ENCODE measurements at regions not wholly inside any gene's neighbourhood (a gene's known extent, or its start where the extent isn't known, plus 50 kb on each side); places are given as distances from the start of the nearest gene placed in this dataset.

DNA sequence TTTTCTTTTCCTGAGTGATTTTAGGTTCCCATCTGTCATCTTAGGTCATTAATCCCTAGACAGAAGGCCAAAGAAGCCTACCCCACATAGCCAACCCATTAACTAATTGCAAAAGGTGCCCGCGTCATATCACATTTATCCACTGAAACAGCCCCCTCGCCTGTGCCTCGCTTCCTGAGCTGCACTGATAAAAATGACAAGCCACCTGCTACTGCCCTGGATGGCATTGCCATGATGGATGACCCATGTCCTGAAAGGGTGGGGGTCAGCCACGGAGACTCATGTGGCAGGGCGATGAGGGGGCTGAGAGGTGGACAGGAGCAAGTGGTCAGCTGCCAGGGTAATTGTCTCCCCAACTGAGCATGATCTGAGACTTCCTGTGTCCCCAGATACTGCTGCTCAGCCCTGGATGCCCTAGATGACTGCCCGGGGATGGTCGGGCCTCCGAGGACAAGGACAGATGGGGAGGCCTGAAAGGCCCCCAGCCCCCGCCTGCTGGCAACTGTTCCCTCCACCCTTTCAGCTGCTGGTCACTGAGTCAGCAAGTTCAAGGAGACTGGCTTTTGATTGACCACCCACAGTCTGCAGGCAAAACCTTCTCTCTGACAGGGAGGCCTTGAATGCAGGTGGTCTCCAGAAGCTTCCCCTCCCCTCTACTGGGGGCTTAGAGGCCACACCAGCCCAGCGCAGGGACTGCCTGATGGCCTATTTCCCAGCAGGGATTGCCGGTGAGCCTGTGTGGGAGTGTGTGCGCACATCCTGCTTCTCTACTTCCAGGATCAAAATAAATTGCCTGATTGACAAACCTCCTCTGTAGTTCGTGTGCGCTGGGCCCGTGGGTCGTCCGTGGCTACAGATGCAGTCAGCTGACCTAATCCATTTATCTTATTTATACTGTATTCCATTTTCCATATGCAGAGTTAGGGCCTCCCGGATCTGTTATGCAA lies 496.3 kb downstream of the BCOR start:
- DNase-seq (ENCODE audit: low spot score) = no peak

DNA sequence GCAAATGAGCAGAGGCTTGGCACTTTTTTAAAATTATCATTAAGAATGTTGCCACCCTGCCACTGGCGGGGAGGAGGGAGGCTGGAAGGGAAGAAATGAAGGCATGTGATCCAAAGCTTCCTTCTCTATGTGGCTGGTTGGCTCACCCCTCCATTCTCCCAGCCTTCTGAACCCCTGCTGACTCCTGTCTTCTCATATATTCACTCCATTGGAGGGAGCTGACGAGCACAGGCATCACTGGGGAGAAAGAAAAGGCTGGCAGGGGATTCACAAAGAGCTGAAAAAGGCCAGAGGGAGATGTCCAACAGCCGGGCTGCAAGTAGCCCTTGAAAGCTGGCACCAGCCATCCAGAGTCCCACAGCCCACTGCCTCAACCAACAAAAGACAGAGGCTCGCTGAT lies 495.6 kb downstream of the BCOR start:
- DNase-seq (ENCODE audit: low spot score) = no peak

DNA sequence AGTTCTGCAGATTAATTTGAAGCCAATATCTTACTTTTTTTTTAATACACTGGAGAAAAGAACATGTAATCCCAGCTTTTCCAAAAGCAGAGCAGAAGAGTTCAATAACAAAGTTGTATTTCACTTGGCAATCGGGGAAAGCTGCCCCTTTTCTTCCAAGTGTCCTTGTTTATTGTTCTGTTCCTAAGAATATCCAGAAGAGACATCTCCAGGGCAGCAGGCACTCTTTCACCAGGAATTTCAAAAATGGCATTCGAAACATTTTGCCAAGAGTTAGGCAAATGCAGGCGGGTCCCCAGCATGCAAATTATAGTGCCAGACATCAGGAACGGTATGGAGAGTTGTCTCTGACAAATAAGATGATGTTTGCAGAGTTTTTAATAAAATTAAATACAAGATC lies 494.5 kb downstream of the BCOR start:
- DNase-seq (ENCODE audit: low spot score) = no peak

DNA sequence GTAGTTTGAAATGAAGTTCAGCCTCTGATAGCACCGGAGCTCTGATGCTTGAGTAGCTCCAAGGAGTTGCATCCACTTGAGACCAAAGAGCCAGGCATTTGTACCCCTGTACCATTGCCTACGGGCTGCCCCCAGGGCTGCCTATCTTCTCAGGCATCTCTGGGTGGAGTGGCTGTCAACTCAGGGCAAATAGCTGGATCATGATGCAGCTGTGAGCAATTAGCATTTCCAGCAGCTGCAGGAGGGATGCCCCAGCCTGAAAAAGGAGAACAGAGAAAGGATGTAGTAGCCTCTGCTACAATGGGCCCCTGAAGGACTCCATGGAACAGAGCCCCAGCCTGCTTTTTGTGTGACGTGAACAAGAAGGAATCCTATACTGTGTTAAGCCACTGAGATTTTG lies 492.6 kb downstream of the BCOR start:
- DNase-seq (ENCODE audit: low spot score) = no peak

DNA sequence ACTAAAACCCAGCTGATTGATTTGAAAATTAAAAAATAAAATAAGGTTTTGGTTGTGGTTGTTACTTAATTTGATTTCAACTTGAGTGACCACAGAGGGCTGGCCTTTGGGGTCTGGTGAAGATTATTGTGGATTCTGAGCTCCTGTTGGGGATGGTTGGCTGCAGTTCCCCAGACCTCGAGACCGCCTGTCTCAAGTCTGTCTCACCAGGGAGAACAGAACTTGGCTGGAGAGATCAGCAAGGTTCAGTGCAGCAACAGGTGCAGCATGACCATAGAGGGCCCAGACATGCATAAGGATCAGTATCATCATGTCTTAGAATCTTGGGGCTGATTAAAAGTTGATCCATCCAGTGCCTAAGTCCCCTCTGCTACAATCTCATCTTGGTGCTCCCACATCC lies 491.9 kb downstream of the BCOR start:
- no peak for DNase-seq (ENCODE audit: low spot score)

DNA sequence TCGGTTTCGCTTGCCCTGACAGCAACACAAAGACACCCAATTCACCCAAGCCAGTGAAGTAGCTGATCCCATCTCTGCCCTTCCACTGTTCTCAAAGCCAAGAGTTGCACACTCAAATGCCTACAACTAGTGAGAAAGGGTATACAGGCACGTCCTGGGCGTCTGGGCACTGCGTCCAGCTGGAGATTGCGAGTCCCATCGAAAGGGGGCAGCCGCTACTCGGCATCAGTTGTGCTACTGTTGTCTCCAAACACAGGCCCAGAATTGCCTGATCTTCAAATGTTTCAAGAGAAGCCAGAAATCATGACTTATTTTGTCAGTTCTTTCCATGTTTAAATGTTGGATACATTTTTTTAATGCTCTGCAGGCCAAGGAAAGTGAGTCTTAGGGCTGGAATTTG lies 487.8 kb downstream of the BCOR start:
- no peak for DNase-seq (ENCODE audit: low spot score)

DNA sequence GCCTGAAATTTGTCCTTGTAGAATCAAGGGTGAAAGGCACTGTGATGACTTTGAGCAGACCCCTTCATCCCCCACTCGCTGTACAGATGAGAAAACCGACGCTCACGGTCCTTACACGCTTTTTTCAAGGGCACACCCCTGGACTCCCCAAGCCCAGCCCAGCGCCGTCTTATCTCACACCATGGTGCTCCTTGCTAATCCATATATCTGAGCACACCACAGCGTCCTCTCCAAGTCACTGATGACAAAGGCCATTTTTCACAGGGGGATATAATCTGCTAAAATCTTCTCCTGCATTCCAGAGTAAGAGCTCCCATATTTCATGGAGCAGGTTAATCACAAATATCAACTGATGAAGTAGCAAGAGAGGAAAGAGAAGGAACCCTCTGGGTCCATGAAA lies 486.3 kb downstream of the BCOR start:
- no peak for DNase-seq (ENCODE audit: low spot score)

DNA sequence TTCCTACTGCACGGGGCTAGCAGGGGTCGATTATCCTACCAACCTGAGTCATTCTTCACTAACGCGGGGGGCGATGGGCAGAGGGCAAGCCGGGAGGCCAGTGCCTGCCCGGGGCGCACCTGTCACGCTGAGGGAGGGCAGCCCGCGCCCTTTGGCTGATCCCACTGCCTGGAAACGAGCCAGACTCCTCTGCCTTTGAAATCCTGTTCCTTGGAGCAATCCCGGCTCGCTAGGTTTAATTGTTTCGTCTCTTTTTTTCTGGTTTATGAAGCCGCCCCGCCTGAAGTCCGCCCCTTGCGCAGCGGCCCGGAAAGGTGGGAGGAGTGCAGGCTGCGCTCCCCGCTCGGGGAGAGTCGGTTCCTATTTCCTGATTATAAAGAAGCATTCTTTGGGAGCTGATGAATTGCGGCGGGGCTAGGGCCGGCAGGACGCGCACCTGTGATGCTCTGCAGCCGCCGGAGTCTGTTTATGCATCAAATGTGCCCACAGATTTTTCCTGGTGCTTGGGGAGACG lies 484.2 kb downstream of the BCOR start:
- no peak for DNase-seq (ENCODE audit: low spot score)

DNA sequence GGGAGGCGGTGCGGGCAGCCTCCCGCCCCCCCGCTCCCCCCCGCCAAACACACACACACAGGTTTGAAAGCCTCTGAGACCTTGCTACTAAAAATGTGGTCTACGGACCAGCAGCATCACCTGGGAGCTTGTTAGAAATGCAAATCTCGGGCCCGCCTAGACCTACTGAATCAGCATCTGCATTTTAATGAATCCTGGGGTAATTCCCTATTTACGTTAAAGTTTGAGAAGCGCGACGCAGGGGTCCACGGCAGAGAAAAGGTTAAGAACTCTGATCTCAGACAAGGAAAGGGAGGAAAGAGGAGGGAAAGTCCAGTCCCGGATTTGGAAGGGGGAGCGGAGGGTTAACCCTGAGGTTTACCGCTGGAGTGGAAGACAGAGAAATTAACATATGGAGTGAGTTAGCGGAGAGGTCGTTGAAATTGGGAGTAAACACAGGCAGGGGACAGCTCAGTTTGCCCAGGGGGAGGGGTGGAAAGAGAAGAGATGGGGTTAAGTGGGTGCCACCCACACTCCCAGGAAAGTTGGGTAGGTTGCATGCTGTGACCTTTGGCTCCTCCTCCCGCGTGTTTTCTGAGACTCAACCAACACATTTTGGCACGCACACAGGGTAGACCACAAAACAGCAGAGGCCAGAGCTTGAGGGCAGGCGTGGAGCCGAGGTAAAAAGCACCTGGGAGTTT lies 483.6 kb downstream of the BCOR start:
- no peak for DNase-seq (ENCODE audit: low spot score)

DNA sequence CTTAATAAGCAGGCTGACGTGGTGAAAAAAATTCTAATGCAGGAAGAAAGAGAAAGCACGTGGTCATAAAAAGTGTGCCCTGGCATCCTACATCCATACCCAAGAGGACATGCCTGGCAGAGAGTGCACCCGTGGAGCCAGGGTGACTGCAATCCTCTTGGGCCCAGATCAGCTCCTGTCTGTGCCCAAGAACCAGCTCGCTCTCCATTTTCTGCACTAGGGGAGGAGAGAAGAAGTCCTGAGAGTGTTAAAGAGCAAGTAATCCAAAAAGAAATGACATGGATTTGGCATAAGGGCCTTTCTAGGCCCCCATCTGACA lies 483.1 kb downstream of the BCOR start:
- DNase-seq (ENCODE audit: low spot score) = no peak

DNA sequence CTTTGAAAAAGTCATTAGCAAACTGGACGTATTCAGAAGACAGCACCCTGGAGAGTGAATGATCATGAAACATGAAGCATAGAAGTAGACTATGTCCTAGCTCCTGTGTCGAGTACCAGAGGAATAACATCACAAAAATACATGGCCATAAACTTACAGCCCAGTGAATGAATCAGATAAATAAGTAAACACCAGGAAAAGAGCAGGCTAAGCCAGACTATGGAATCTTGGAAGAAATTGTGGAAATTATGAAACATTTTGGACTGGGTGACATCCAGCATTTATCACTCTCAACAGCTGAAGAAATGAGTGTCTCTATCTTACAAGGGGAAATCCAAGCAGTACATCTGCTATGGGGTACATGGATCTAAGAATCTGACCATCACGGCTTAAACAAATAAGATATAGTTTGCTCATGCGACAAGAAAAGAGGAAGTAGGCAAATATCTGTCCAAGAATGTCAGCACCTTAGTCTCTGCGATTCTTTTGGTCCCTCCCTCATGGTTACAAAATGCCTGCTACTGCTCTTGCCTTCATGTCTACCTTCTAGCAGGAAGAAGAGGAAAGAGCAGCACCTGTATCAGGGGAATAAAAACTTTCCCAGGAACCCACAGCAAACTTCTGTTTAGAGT lies 481.5 kb downstream of the BCOR start:
- no peak for DNase-seq (ENCODE audit: low spot score)

DNA sequence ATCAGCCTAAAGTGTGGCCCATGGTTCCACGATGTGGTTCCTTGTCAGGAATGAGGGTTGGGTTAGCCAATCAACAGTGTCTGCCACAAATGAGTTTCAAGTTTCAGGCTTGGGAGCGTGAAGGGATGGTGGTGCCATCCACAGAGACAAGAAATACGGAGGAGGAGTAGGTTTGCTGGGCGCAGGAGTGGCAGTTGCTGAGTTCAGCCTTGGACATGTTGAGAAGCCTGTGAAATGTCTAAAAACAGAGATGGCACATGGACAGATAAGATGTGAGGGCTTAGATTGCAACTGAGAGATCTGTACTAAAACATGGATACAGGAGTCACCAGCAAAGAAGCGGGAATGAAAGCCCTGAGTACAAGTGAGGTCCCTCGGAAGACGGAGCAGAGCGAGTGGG lies 481.0 kb downstream of the BCOR start:
- DNase-seq (ENCODE audit: low spot score) = no peak

DNA sequence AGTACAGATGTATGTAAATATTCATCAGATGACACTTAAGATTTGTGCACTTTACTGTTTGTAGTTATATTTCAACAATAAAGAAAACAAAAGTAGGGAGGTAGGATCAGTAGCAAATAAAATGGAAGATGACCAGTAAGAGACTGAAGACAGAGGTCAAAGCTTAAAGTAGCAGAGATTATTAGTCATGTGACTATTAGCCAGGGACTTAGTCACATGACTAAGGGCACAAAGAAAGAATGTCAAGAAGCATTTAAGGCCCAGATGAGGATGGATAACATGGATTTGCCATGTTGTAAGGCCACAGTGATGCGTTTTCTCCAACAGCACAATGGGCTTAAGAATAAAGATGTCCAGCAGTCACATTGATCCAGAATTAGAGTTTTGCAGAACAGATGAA lies 479.6 kb downstream of the BCOR start:
- no peak for DNase-seq (ENCODE audit: low spot score)

DNA sequence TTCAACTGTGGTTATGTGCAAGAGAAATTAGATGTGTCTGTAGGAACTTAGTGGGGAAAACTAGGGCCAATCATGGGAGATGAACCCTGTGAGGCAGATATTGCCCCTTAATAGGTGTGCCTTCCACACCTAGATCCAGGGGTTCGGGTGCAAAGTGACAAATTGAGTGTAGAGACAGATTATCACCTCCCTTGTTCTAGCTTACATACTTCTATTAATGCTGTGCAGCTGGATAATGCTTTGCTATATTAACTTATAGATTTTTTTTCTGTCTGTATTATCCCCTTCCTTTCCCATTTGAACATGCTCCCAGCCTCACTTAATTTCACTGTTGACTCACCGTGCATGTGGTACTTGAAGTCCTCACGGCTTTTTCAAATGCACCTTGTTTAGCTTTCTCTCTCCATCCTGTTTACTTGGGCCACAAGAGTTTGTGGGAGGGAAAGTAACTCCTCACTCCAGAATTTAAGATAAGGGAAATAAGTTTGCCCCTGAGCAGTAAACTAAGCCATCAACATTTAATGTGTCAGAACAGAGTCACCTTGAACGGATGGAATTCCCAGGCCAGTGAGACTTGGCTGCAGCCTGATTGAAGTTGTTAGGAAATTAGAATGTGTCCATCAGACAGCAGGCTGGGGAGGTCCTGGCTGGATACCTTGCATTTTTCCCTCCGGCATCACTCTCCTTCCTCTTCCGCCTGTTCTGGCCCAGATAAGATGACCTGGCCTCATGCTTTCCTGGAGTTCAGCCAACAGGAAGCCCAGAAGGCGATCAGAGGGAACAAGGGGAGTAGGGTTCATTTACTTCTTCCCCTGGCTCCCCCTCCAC lies 478.4 kb downstream of the BCOR start:
- no peak for DNase-seq (ENCODE audit: low spot score)

DNA sequence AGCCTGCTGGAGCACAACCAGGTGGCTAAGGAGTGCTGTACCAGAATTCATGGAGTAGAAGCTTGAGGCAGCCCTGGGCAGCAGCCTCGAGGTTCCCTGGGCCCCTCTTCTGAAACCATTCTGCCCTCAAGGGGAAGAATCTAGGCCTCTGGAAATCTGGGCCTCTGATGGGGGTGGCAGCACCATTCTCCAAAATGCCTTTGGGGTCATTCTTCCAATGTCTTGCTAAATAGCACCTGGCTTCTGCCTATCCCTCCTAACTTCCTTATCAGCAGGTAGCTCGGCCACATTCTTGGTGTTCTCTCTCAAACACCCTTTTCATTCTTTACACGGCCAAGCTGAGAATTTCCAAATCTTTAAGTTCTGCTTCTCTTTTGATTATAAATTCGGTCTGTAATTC lies 473.6 kb downstream of the BCOR start:
- DNase-seq (ENCODE audit: low spot score) = no peak

DNA sequence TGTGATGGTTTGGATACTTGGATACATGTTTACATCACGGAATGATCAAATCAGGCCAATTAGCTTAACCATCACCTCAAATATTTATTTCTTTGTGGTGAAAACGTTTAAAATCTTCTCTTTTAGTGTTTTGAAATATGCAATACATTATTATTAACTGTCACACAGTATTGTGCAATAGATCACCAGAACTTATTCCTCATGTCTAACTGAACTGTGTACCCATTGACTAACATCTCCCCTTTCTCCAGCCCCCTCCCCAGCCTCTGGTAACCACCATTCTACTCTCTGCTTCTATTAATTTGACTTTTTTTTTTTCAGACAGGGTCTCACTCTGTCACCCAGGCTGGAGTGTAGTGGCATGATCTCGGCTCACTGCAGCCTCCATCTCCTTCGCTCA lies 471.9 kb downstream of the BCOR start:
- no peak for DNase-seq (ENCODE audit: low spot score)

DNA sequence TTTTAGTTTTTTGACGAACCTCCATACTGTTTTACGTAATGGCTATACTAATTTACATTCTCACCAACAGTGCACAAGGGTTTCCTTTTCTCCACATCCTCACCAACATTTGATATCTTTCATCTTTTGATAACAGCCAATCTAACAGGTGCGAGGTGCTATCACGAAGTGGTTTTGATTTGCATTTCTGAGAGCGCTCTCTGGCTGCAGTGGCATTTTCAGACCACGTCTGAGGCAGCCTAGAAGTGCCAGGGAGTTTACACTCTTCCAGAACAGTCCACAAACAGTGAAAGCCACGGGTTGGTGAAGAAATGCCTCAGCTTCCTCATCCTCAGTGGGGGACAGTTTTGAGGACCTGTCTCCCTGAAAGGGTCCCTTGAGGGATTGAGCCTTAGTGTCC lies 471.0 kb downstream of the BCOR start:
- no peak for DNase-seq (ENCODE audit: low spot score)

DNA sequence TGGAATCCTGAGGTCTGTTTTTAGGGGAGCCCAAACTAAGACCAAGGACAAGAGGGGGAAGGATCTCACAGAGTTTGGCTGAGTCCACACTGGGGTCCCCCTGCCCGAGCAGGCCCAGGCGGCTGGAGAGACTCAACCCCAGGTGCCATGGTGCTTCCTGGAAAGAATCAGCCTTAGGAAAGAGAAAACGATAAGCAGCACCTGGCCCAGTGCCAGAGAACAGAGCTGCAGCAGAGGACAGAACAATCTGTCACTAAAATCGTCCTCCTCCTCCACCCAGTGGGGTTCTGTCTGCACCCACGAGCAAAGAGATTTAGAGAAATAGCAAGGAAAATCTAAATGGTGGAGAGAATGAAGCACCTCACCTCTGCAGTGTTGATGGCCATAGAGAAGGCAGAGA lies 470.5 kb downstream of the BCOR start:
- DNase-seq (ENCODE audit: low spot score) = no peak

DNA sequence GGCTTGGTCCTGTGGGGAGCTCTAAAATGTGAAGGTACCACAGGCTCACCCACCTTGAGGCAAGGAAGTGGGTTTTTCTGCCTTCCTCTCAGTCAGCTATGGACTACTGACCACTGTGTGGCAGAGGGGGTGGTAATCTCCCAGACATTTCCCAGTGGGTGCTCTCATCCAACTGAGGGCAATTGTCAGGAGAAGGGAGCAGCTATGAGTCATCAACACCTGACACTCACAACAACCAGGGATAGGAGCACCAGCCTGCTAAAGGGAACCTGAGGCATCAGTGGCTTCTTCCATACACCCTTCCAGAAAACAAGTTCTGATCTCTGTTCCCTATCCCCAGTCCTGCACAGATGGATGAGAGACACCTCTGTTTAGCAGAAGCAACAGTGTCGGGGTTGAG lies 468.8 kb downstream of the BCOR start:
- no peak for DNase-seq (ENCODE audit: low spot score)

DNA sequence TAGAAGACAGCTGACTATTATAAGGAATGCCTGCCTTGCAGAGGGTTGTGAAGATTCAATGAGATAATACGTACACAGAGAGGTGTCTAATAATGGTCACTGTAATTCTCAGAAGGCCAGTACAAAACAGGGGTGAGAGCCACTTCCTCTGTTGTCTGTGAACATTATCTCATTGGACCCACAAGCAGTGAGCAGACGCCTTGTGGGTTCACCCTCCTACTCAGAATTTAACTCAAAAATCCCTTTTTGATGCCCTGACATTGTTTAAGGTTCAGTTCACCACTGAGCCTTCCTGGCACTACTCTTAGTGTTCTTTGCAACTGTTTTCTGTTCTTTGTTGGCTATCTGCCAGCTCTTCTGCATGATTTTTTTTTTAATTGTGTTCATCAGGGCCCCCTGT lies 467.4 kb downstream of the BCOR start:
- no peak for DNase-seq (ENCODE audit: low spot score)

DNA sequence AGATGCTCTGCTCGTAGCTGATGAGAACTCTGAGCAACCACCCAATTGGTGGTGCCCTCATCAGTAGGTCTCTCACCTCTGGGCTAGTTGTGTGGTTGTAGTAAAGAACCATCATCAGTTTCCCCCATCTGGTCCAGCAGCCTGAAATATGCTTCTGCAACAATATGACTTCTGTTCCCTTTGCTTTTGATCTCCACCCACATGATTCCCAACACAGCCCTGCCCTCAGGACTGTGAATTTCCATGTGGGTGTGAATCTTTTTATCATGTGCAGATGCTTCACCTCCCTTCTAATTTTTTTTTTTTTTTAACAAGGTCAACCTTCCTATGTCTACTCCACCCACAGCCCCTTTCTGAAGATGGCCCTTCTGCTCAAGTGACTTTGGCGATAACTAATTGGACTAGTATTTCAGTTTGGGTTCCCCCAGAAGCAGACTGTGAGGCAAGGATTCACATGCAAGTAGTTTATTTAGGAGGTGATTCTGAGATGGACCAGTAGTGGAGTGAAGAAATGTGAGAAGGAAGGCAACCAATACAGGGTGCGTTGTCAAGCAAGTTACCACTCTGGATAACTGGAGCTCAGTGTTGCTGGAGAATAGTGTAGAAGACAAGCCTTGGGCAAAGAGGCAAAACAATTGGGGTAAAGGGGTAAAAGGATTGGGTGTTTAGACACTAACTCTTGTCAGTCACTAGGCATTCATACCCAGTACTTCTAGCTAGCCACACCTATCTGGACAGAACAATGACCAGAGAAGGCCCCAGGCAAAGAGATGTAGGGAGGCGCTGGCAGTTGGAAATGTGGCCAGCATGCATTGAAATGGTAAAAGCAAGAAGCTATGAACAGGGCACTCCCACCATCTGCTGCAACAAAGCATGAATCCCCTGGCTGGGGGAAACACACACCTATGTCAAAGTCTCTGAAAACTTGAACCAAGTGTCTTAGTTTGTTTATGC lies 466.2 kb downstream of the BCOR start:
- no peak for DNase-seq (ENCODE audit: low spot score)
